ELR (cell line): ENCODE measurements at regions not wholly inside any gene's neighbourhood (a gene's known extent, or its start where the extent isn't known, plus 50 kb on each side); places are given as distances from the start of the nearest gene placed in this dataset.

Source experiments
- DNase-seq: peaks from one replicate; pipeline ENCODE4 v3.0.0-alpha.2; 2015; ENCODE audit warnings: low read depth

DNA sequence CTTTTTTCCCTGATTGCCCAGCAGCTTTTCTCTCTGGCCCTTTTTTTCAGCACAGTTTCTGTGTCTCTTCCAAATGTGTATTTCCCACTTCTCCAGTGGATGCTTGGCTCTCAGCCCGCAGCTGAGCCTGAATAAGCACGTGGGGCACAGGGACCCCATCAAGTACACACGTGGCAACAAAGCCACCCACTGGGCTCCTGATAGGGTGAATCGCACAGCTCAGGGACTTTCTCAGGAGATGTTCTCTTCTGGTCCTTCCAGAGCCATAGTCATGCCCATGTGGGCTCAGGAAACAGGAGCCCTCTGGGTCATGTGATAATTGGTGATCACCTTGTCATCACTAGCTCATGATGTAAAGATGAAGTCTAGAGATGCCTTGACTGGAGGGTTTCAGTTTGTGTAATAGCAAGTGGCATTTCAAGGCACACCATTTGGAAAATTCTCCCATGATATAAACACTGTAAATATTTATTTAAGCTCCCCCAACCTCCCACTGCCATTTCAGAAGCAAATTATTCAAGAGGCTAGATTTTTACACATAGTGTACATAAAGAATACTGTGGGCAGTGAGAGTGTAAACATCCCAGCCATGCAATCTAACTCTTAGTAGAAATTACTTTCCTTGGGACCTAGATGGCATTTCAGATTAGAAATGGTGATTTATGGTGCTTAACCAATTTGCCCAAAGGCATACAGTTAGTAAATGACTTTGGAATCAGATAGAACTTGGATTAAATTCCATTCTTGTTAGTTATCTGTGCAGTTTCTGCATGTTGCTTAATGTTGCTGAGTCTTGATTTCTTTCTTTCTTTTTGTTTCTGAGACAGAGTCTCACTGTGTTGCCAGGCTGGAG lies 597.5 kb downstream of the SLC4A3 start:
- DNase-seq, result peak; percentile 98

DNA sequence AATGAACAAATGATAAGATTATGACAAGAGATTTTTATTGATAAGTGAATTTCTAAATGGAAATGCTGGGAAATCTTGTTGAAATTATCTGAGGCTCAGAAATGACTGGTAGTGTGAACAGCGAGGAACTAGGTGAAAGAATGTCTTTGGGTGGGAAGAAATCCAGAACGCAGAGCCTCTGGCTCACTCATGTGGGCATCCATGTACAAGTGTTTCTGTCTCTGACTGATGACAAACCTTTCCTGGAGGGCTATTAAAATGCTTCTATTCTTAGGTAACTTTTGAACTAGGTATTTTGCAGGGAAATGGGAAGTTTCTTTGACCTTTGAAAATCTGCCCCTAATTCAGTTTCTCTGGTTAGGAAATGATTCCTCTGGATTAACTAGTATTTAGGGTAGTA lies 598.6 kb downstream of the SLC4A3 start:
- DNase-seq, result peak; percentile 45

DNA sequence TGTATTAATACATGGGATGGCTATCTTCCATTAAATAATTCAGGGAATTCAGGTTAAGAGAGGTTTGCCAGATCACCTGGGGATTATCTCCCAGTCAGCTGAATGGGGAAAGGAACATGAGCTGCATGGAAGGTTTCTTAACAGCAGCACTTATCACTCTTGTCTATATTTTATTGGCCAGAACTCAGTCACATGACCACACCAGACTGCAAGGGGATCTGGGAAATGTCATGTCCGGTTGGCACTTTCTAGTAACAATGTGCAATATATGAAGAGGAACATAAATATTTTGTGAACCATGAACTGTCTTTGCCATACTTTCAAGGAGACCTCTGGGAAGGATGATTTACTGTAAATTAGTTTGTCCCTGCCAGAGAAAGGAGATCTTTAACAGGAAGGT lies 599.1 kb downstream of the SLC4A3 start:
- no peak for DNase-seq

DNA sequence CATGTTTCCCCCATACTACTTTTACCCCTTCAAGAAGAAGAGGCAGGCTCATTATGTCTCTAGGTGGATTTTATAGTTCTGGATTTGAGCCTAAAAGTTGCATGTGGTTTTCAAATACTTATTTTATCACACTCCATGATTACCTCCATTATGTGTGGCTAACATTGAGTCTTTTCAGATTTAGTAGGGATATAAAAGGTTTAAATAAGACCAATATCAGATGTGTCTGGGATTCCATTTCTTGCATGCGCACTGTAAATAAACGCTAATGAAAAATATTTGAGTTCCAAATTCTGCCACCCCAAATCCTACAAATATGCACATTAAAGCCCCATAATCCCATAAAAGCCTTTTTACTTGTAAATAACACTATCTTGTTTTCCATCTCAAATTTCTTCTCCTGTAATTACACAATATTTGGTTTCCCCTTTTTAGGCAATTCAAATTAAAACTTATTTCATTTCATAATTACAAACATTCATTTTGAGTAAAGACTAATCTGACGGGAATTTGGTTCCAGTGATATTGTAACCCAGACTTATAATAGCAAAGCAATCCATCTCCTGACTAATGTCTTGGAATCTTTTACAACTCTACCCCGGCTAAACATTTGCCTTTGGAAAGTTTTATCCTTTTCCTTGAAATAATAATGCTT lies 600.0 kb downstream of the SLC4A3 start:
- peak; percentile 83 for DNase-seq

DNA sequence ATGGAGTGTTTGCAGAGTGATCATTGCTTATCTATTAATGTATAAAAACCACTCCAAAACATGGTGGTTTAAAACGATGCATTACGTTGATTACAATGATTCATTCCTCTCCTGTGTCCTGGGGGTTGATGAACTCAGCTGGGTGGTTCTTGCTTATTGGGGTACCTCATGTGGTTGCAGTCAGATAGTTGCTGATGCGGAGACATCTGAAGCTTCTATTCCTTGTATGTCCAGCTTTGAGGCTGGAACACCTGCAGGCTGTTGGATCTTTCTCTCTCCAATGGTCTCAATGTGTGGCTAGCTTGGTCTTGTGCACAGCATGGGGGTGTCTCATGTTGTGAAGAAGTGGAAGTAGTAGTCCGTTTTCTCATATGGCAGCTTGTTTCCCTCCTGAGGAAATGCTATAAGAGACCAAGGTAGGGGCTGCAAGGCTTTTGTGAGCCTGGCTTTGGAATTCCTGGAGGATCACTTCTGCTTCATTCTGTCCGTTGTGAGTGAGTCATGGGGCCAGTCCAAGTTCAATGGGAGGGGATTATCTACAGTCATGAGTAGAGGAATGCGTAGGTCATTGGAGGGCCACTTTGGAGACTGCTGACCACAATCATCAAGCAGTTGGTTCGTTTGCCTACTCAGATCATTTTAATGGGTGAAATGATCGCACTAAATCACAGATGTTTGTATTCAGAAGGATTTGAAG lies 601.0 kb downstream of the SLC4A3 start:
- DNase-seq, result peak; percentile 99

DNA sequence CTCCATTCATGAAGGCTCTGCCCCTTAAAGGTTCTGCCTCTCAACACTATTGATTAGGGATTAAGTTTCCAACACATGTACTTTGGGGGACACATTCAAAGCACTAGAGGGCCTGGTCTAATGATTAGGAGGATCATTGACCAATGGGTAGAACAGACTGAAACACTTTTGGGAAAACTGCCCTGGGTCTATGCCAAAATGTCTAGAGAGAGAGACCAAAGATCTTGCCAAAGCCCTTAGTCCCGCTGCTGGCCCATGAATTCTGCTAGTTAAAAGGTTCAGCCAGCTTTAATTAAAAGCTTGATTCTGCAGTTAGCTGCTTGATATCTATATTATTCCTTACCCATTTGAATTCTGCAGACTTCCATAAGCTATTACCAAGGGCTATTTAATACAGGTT lies 613.2 kb downstream of the SLC4A3 start:
- DNase-seq, result no peak

DNA sequence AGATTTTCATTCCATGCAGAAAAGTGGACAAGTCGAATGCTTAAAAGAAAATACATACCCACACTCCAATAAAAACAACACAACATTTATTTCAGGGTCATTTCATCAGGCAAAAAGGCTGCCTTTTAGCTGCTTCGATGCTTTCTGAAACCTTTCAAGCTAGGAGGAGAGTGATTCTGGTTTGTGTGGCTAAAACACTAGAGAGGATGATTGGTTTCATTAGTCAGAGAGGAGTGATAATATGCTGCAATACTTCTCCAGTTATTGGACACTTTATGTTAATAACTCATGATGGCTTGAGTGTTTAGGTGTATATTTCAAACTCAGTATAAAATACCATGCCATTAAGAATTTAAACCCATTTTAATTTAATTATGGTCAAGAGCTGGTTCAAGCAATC lies 614.0 kb downstream of the SLC4A3 start:
- no peak for DNase-seq

DNA sequence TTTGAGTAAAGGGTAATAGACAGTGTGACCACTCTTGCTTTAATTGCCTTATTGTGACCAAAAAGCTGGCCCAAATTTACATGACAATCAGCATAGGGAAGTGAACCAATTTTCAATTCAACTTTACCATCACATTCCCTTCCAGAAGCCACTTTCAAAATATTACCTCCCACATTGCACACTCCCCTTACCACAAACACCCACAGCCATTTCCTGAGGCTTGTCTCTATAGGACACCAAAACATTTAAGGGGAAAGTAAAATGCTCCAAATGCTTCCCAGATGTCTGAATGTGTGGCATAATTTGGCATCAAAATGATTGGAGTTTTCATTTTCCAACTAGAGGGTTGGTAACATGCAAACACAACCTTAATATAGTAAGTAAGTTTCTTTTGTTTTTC lies 616.1 kb downstream of the SLC4A3 start:
- DNase-seq, result no peak

DNA sequence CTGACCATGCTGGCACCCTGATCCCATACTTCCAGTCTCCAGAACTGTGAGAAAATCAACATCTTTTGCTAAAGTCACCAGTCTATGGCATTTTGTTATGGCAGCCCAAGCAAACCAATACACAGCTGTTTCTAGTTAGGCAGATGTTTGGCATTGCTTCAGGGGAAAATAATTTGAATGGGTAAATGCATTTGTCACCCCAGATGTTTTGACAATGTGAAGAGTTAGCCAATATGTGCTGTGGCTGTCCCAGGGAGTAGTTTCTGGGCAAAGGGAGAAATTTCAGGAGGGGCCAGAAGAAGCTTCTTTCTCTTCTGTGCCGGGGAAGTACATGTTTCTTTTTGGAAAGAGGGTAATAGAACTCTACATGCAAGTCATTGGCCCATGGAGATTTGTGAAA lies 619.0 kb downstream of the SLC4A3 start:
- DNase-seq, result no peak

DNA sequence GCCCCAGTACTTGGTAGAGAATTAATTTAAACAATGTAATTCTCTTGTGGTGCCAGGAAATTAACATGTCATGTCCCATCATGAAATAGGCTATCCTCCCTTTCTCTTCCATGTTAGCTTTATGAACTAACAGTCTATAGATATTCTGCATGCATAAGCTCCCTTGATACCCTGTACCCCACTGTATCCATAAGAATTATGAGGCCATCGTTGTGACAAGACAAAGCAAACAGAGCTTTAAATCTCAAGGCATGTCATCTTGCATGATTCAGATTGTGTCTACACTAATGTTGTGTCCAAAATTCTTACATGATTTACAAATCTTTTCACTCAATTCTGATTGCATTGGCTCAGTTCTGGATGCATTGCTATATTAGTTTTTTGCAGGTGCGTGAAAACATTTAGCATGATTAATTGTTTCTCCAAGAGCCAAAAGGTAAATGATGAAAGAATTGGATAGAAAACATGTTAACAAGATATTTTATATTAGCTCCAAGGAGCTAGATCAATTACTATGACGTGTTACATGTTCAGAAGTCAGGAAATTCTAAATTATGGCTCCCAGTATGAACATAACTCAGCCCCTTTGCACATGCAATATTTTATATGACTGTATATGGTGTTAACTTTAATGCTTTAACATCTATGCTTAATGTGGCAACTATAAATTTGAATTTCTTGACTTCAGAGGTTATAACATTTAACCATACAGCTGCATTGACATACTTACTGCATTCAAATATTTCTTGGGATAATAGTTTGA lies 620.3 kb downstream of the SLC4A3 start:
- DNase-seq, result no peak

DNA sequence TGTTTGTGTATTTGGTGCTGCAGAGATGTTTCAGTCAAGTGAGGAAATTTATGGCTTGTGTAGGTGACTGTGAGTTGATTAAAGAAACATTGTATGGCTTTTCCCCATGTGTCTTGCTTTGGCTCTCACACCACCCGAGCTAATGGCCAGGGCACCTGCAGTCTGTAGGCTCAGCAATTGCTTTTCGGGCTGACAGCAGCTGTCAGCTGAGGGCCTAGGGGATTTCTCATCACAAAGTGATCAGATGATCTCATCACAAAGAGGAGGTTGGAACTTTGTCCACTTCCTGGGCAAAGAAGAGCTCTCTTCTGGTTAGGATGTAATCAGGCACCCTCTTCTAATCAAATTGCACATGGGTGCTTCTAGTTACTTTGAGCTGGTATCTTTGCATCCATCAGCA lies 632.2 kb downstream of the SLC4A3 start:
- DNase-seq, result no peak

DNA sequence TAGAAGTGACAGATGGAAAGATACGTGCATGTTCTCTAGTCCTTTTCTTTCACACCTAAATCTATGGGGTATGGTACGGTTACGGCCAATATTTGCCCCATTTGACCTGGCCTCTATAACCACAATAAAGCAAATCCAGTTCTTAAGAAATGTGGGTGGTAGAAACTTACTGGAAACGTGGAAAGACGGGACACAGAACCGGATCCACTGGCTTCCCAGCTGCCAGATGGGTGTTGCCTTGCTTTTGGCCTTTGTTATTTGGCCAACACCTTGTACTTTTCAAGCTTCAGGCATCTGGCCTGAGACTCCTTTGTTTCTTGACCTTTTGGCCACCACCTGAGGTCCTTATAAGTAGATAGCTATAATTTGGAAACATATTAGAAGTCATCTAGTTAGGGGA lies 635.9 kb downstream of the SLC4A3 start:
- no peak for DNase-seq

DNA sequence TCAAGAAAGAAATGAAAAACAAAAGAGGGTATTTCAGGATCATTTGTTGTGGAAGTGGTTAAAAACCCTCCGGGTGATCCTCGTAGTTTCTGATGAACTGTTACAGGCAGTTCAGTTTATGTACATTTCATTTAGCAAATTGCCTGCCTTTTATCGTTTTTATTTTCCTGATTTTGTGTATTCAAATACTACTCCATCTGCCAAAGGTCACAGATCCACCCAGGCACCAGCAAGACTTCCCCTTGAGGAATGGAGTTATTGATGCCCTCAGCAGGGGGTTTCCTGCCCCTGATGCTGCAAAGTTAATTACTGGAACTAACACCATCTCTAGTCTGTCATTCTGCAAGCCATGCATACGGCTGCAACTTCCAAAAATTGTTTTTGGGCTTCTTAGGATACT lies 641.9 kb downstream of the SLC4A3 start:
- DNase-seq, result no peak

DNA sequence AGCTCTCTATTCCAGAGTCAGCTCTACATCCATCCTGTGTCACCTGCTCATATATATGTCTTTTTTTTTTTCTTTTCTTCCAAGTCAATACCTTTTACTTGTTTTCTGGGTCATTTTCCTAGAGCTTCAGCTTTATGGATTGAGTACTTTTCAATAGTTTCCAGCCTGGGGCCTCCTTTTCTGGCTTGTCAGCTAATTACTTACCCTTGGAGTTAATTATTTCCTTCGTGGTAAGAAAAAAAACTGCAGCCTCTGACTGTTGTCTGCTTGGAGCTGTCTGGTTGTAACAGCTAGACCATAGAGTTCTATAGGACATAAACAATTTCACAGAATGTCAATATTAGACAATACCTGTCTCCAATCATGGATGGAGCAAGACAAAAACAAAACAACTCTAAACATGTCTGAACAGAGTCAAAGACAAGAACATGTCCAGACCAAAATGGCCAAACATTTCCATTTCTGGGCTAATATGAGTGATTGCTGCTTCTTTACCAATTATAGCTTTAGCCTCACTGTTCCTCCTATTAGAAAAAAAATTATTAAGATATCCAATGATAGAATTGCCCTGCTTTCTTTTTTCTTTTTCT lies 643.1 kb downstream of the SLC4A3 start:
- no peak for DNase-seq

DNA sequence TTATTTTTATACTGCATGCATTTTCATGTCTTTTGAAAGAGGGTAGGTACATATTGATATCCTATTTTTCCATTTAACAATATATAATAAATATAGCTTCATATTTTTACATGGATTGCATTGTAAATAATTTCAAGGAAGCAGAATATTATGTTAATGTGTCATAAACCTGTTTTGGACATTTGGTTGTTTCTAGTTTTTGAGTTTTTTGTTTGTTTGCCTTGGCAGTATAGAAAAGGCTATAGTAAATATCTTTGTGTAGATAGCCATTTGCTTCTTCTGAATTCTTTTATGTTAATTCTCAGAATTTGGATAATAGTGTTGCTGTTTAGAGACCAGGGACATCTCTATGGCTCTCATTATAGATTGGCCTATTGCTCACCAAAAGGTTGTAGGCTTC lies 645.2 kb downstream of the SLC4A3 start:
- no peak for DNase-seq

DNA sequence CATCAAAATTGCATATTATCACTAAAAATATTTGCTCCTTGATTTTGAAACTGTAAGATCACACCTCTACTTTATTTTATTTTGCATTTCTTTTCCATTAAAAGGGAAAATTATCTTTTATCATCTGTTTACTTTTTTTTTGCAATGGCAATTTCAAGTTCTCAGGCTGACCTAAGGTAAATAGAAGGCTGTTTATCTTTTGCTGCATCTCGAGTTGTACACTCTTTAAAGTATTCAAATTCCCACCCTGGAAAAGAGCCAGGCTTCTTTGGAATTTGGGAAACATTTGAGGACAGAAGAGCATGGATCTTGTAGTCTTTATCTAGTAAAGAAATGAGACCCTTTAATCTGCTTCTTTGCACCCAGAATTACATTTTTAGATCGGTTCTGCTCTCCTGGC lies 645.7 kb downstream of the SLC4A3 start:
- DNase-seq, result no peak

DNA sequence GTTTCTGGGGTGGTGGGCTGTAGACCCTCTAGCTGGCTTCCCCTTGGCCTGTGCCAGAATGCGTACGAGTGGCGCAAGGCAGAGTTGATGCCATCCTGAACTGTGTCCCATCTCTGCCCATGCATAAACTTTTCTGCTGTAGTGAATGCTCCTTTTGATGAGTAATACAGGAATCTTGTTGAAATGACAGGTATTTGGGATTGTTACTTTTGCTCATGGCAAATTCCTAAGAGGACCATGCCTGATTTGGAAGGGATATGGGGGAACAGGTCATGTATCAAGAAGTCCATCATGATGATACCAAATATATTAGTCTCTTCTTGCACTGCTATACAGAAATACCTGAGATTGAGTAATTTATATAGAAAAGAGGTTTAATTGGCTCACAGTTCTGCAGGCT lies 648.0 kb downstream of the SLC4A3 start:
- DNase-seq, result peak; percentile 33

DNA sequence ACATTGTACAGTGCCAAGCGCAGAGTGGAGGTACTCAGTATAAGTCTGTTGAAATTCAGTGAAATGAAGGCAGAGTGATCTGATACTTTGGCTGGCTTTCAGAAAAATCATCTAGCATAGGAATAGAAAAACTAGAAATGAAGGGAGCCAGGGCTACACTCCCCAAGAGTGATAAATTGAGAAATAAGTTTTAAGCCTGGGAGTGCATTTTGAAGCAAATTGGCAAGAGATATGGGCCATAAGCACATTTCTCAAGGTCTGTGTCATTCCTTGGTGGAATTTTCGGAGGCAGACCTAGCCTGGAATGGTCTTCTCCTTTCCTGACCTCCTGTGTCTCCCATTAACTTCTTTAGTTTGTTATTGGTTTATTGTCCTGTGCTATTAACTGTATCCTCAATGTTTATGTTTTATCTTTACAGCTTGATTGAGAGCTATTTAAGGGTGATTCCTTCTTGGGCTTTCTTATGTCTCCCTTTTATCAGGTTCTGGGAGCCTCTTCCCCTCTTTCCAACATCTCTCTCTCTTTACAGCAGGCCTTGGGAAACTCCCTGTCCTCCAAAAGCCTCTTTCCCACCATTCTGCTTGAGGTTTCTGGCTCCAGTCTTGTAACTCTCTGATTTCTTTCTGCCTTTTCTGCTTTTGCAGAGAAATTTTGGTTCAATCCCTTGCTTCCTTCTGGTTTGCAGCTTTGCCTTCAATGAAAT lies 649.5 kb downstream of the SLC4A3 start:
- no peak for DNase-seq

DNA sequence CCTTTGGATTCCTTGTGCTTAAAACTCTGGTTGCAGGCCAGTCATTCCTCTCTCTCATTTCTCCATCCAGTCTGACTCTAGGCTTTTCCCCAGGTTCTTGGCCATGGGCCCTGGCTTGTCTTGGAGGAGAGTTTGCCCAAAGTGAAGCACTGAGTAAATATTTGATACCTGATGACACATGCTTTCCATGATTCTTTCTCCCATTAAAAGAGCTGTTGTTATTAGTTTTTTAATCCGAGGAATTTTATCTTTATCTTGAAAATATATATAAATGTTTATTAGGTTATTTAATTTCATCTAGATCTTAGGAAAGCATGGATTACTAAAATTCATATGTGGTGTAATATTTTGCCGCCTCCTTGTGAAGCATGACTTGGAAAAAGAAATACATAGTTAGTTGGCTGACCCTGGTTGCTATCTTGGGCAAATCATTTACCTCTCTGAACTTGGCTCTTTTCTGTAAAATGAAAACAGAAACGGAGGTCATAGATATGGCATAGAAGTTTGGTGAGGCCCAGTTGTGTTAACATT lies 650.1 kb downstream of the SLC4A3 start:
- peak; percentile 64 for DNase-seq

DNA sequence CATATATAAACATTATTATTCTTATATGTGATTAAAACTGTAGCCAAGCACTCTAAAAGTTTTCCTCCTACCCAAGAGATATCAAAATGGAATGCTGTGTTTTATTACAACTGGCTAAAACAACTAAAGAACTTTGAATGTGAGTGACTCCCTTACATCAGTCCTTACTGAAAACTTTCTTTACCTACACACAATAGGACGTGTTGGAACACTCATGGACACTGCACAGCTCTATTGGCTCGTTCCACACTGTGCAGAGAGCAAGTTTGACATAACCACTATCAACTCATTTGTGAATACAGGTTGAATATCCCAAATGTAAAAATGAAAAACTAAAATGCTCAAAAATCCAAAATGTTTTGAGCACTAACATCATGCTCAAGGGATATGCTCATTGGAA lies 650.6 kb downstream of the SLC4A3 start:
- DNase-seq, result no peak

DNA sequence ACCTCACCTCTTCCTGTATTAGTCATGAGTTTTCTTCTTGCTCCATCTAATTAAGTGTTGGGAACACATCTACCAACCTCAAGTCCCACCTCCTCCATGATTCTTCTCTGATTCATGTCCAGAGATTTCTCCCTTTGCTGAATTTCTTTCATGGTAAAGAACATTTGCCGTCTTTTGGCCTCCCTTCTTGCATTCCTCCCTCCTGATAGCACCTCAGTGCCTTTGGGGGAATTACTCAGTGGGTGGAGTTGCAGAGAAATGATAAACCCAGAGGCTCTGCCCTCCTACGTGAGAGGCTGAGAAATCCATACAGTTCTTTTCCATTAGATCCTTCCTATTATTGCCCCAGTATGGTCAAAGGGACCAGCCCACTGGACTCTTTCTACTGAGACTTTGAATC lies 651.9 kb downstream of the SLC4A3 start:
- peak; percentile 94 for DNase-seq
